HG02884 (cell line): ENCODE measurements at regions not wholly inside any gene's neighbourhood (a gene's known extent, or its start where the extent isn't known, plus 50 kb on each side); places are given as distances from the start of the nearest gene placed in this dataset.
"Not testable (repeated sequence)": the region's sequence is repeated elsewhere in the genome, so short reads cannot be mapped to it uniquely, and the experiment has no call there.

Experiments
- ATAC-seq: cut with Tn5 transposase; IDR thresholded peaks from one replicate; pipeline ENCODE4 v1.9.1; 2021; ENCODE audit warnings: mild to moderate bottlenecking, moderate library complexity; ENCODE audit not compliant: unreplicated experiment

DNA sequence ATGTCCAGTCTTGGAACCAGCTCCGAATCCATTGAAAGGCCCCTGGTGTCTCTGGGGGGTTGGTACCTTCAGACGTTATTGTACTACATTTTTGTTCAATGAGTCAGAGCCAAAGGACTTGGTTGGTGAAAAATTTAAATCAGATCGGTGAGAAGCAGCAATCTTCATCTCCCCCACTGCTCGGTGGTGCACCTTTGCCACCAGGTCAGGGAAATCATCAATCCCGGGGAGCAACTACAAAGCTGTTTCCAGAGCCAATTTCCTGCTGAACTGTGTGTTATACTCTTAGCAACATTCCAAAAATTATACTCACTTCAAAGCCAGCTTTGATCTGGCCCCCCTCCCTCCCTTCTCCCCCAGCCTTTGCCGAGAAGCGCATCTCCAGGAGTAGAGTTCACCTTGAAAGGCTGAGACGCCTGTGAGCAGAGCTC, 375.2 kb upstream of the WWC1 start:
- ATAC-seq = no peak

DNA sequence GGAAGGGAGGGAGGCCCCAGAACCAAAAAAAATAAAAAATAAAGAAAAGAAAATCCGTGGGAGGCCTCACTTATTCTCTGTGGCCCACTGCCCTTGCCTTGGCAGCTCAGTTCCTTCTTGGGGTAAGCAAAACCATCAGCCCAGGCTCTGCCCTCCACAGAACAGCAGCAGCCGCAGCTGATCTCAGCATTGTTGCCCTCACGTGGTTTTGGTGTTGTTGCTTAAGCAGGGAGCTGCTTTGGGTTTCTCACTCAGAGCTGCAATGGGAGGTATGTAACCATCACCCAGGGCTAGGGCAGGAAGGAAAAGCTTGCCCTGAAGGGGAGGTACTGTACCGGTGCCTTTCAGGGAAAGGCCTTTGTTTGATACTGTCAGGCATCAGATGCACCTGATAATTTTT, 374.7 kb upstream of the WWC1 start:
- no peak for ATAC-seq

DNA sequence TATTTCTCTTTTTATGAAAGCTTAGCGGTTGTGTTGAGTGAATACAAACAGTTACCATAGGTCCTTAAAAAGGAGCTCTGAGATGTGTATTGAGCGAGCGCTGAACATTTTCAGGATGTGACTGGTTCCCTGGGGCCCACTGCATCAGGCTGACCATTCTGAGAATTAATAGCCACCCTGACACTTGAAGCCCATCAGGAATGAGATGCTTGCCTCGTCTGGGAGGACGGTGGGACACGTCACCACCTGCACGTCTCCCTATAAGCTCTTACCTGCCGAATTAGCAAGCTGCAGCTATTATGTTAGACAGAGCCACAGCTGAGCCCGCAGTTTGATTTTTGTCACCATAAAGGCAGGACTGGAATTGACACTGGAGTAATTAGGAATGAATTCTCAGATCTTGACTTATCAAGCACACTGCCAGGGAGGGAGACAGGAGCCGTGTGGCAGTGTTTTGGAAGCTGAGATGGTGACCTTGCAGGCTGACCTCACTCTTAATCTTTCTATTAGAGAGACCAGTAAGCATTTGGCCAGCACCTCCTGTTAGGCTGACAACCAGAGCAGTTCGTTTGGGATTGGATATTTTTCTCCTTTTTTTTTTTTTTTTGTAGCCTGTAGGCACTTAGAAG, 373.1 kb upstream of the WWC1 start:
- no peak for ATAC-seq

DNA sequence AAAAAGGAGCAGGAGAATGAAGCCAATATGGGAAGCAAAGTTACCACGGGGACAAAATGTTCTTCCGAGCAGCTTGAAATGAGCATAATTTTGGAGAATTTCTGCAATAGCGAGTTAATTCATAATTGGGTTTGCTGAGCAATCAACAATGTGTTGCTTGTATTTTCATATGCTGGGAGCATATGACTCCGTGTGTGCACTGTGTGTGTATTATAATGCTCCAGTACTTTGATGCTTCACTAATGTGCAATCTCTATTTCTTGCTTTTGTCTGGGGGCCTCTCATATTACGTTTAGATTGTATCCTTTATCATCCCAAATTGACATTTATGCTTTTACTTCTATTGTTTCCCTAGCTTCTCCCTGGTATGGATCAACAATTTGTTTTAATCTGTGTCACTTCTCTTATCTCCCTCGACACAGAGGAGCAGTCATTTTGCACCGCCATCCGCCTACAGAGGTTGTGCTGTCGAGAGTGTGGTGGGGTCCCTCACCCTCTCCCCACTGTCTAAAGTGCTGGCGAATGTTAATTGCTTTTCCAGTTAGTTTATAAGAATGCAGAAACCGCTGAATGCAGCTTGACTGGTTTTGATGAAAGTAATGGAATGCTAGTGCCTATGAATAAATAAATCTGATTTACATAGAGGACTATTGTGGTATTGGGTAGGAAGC, 372.5 kb upstream of the WWC1 start:
- ATAC-seq = no peak

DNA sequence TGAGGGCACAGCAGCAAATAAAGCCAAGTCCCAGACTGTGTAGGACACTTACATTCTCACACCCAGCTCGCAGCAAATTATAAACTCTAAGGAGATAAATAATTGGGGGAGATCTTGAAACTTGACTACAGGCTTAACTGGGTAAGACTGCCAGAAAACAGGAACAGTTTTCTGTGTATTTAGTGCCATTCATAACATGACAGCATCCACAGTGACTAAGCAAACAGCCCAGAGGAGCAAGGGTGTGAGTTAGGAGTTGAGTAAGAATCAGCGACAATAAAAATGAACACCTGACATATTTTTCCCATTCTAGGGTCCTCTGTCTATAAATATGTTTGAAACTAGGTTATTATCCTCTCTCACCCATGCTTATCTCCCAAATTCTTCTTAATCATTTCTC, 370.9 kb upstream of the WWC1 start:
- ATAC-seq = no peak

DNA sequence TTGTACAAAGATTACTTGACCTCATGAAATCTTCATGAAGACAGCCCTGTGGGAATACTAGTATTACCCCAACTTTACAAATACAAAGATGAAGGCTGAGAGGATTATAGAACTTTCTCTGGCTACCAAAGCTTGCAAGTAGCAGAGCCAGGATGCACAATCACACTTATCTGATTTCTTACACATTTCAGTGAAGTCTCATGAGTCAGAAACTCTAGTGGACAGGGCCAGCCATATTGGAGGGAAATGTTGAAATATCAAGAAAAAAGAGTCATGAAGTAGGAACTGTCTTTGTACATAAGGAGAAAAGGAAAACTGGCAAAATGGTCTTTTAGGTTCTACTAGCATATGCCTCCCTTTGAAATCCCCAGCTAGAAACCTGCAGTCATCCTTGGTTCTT, 369.6 kb upstream of the WWC1 start:
- ATAC-seq = no peak

DNA sequence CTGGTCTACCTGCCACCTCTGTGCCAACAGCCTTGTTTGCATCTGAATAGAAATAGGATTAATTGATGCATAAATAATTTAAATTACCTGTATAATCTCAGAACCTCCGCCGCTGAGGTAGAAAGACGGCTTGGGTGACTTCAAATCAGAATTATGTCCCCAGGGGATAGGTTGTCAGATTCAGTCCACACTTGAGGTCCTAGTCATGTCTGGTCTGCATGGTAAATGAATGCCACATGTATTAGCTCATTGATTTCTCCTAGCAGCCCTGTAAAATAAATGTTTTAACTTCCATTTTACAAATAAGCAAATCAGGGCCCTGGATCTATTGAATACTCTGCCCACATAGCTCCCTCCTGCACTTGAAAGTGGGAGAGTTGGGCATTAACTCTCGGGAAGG, 368.0 kb upstream of the WWC1 start:
- no peak for ATAC-seq

DNA sequence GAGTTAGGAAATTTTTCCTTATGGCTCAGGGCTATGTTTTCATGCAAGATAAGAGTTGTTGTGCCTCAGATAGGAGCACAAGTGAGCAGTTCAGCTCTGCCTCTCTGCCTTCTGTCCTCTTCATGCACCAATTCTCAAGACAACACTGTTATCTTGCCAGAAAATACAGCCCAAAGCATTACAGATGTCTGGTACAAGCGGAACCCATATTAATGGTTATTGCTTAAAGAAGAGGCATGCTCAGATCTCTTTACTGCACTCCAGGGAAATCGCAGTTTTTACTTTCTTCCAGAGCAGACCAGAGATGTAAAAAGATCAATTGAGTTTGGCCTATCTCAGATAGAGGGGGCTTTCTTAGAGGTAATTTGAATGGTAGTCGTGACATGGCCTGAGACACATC, 361.6 kb upstream of the WWC1 start:
- no peak for ATAC-seq

DNA sequence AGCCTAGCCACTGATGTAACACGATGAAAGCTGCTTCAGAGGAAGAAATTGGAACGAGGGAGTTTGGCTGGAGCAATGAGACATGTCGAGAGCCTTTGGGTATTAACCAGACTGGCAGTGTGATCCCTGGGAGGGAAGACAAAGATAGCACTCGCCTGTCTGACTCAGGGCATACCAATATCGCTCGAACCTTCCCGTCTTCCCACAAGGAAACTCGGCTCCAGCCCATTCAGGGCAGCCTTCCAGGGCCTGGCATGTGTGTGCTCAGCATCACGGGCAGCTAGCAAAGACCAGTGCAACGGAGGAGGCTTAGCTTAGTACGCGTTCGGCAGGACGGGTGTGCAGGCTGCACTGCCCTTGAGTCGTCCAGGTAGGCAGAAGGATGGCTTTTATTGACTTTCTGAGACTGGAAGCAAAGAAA, 356.9 kb upstream of the WWC1 start:
- ATAC-seq = no peak

DNA sequence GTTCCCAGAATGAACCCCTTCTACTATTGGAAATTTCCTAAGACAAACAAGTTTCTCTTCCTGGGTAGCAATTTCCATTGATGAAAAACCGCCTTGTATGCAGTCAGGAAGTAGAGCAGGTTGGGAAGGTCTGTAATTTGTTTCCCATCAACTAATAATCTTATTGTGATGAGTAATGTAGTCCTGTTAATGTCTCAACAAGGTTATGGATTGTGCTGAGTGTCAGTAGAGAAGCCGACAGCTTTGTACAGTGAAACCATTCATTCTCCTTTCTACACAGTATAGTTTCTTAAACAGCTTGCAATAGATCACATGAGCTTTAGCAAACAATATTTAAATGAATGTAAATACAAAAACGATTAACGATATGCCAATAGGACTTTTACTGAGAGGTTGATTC, 355.4 kb upstream of the WWC1 start:
- ATAC-seq = no peak

DNA sequence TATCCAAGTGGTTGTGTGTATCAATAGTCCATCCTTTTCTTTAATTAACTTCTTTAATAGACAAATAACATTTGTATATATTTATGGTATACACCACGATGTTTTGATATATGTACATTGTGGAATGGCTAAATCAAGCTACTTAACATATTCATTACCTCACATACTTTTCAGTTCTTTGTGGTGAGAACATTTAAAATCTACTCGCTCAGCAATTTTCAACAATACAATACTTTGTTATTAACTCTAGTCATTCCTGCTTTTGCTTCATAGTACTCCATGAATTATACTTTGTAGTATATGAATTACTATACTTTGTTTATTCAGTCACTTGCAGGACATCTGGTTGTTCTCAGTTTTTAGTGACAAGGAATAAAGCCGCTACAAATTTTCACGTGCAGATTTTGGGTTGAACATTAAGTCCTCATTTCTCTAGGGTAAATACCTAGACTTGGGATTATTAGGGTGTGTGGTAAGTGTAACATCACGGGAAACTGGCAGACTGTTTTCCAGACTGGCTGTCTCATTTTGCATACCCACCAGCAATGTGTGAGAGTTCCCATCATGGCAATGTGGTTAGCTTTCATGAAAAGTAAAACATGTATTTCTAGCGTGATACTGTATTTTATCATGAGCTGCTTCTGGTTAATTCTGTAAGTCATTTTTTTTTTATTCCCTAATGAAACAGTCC, 354.4 kb upstream of the WWC1 start:
- no peak for ATAC-seq

DNA sequence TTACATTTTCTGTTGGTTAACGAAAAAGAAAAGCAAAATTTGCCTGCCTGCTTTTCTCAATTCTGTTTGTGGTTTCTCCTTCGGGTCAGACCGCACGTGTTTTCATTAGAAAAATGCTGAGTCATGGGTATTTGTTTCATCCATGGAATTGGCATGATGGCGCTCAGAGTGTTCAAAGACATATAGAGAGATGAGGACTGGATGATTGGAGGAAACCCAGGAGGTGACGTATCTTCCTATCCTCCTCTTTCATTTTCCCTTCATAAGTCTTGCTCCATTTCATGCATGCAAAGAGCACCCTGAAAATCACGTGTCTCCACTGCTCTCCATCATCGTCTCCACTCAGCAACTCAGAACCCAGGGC, 353.8 kb upstream of the WWC1 start:
- no peak for ATAC-seq

DNA sequence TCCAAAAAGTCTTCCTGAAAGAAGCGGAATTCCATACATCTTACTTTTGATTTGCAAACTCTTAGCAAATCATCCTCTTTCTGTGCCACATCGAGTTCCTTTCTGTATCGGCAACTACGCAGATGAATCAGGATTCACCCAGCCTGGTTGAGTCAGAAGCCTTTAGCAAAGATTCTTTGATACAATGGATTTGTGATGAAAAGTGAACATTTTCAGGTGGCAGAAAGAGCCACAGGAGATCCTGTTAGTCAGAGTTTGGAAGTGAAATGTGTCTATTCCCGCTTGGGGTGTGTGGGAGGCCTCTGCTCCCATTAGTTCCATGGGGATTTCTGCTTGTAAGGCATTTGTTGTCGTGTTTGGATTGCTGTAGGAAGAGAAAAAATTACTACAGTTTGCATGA, 351.8 kb upstream of the WWC1 start:
- no peak for ATAC-seq

DNA sequence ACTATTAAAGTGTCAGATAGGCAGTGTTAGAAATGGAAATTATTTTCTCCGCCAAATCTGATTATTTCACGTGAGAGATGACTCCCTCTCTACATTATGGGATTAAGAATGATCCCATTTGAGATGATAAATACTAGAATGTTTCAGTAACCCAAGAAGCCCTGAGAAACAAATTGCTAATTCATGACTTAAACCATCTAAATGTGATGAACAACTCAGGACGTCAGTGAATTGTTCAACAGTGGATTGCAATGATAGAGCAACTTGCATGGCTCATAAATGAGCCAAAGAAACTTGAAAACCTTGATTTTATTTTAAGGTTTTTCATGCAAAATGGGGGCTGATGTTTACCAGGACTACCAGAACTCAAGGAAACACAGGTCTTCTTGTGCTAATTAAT, 350.5 kb upstream of the WWC1 start:
- ATAC-seq = no peak

DNA sequence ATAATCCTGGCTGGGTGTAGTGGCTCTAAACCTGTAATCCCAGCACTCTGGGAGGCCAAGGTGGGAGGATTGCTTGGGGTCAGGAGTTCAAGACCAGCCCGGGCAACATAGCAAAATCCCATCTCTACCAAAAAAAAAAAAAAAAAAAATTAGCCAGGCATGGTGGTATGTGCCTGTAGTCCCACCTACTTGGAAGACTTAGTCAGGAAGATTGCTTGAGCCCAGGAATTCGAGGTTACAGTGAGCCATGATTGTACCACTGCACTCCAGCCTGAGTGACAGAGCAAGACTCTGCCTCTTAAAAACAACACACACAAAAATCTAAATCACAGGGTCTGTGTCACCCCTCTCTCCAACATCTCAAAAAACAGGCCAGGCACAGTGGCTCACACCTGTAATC, 349.9 kb upstream of the WWC1 start:
- ATAC-seq = not testable (repeated sequence)

DNA sequence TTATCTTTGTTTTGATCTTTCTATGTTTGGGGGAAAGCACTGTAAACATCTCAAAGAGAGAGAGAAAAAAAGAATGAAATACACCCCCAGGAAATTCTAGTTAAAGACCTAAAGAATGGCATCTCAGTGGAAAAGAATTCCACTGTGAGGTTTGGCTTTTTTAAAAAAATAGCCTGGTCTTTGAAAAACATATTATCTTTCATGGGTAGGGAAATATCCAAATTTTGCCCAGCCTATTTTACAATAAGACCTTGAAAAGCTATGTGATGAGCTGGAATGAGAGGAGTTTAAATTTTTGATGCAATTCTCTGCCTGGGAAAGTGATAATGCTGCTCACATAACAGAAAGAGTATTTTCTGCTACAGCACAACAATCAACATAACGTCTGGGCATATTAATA, 348.1 kb upstream of the WWC1 start:
- no peak for ATAC-seq

DNA sequence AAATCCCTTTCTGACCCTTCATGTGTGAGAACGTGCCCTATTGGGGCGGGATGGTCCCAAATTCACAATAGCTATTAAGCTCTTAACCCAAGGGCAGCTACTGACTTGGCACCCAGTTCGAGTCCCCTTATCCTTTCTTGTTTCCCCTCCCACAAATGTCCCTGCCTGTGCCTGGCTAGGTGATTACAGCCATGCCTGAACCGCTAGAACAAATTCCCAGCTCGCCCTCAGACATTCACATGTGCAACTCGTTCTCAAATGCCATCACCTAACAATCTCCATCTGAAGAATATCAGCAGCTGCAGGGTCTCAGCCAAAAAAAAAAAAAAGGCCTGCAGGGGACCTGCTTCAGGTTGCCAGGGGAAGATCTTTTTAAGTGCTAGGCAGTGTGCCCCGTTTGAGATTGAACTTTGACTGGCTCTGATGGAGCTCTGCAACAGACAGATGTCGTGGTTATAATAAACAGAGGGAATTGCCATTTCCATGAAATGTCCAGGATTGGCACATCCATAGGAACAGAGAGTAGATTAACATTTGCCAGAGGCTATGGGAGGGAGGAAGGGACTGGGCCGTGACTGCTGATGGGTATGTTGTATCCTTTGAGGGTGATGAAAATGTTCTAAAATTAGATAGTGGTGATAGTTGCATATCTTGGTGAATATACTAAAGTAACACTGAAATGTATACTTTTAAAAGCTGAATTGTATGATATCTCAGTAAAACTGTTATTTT, 347.2 kb upstream of the WWC1 start:
- ATAC-seq = no peak

DNA sequence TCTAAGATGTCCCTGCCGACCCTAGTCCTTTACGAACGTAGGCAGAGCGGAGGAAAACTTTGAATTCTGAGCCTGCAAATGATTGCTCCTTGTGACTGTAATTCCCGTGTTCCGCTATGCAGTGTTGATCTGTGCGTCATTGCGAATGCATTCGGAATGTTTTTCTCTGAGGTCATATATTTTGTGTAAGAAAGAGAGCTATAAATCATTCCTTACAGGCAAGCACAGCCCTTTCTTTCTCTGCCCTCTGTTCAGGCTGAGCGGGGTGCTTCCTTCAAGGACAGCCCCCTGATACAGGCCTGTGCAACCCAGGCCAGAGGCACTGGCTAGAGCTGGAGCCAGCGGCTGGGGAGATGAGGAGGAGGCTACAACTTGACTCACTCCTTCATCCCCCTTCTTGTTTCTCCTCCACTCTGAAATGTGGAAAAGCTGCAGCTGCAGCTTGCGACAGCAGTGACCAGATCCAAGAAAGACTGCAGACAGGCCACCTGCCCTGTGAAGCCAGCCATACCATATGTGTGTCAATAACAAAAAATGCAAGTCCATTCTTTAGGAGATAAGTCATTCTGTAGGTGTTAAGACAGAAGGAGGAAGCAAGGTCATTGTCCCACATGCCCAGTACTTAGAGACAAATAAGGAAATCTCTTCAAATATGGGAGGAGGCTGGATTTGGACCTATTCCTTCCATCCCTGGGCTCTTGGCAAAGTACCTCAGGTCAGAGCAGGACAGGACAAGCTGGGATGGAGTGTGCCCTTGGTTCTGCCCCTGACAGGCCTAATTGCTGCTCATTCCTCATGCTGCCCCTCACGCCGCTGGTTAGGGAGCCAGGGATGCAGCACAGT, 345.7 kb upstream of the WWC1 start:
- ATAC-seq = no peak

DNA sequence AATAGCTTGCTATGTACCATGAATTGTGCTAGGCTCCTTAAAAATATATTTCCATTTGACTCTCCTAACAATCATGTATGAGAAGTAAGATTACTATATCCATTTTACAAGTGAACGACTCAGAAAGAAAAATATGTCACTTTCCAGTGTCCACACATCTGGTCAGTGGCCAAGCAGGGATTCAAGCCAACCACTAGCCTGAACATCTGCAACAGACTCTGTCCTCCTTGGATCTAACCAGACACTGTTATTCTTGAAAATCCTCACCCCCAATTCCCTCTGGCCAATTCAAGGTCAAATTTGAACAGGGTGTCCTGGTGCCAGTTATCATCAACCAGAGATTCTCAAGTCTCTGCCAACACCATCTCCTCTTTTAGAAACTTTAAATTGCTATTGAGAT, 344.1 kb upstream of the WWC1 start:
- no peak for ATAC-seq

DNA sequence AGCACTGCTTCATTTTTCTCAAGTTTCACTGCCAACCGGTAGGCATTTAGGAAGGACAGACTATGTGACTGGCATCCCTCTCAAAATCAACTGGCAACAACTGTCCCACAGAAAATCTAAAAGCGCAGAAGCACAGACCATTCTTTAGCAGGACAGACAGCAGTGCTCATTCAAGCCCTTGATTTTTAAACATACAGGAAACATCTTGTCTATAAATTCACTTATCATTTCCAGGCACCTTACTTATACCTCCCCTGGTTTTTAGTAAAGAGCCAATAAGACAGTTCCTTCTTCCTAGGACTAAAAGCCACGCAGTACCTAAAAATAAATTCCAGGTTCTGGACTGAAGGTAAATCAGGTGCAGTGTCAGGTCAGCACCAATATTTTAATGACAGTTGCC, 343.2 kb upstream of the WWC1 start:
- ATAC-seq = no peak

DNA sequence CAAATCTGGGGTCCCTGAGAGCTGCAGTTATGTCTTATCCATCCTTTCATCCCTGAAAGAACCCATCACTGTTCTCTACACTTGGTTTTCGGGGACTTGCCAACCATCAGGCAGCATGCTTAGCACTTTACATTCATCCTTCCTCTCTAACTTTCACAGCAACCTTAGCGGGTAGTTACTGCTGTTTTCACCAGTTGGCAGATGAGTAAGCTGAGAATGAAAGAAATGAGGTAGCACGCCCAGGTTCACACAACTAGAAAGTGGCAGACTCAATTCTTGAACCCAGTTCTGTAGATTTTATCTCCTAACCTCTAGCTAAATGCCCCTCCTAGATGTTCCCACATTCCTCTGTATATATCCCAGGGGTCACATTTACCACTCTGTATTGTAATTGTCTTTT, 342.0 kb upstream of the WWC1 start:
- no peak for ATAC-seq
